PC-9 (cell line): ENCODE measurements at regions not wholly inside any gene's neighbourhood (a gene's known extent, or its start where the extent isn't known, plus 50 kb on each side); places are given as distances from the start of the nearest gene placed in this dataset.

ENCODE experiments used
- BruUV-seq: library from RNA; stranded (reverse); fragments of 400-500 nt; replicated peaks from 2 replicates; lab custom pipeline; 2021; lab: Mats Ljungman, UMichigan
- CTCF ChIA-PET: fragments of 300-600 bp; sonication (Branson Sonifier 250); formaldehyde crosslinking; loops from one replicate; lab custom pipeline; 2022; ENCODE audit warnings: antibody characterized with exemption; lab: Charles Lee
- POLR2A ChIA-PET: fragments of 300-600 bp; sonication (Branson Sonifier 250); formaldehyde crosslinking; loops from one replicate; lab custom pipeline; 2022; ENCODE audit warnings: antibody characterized with exemption; ENCODE audit not compliant: unreplicated experiment; lab: Charles Lee
- DNase-seq, 2 experiments: peaks; one replicate each; pipeline versions ENCODE4 v3.0.0 to v3.0.0-alpha.2; 2015 to 2022; ENCODE audit warnings: mixed read lengths in 1 of 2
- H2AFZ ChIP-seq: fragments of 200-600 bp; sonication (generic); 2 replicates; pipeline ENCODE4 v1.8.1; 2017; ENCODE audit warnings: antibody characterized with exemption
- H3F3A ChIP-seq: fragments of 200-600 bp; sonication (generic); 2 replicates; pipeline ENCODE4 v1.8.1; 2017; ENCODE audit warnings: antibody characterized with exemption, mild to moderate bottlenecking, low read depth; ENCODE audit not compliant: insufficient read depth
- H3K27ac ChIP-seq: fragments of 200-600 bp; sonication (generic); 2 replicates; pipeline ENCODE4 v1.6.1; 2016; ENCODE audit warnings: mixed run types
- H3K27me3 ChIP-seq: fragments of 200-600 bp; sonication (generic); 2 replicates; pipeline ENCODE4 v1.6.1; 2016; ENCODE audit warnings: low read depth, mixed run types; ENCODE audit not compliant: insufficient read depth
- H3K36me3 ChIP-seq: fragments of 200-600 bp; sonication (generic); 2 replicates; pipeline ENCODE4 v1.6.1; 2016; ENCODE audit warnings: low read depth, mixed run types
- H3K4me1 ChIP-seq: fragments of 200-600 bp; sonication (generic); replicated peaks from 2 replicates; pipeline ENCODE4 v1.6.1; 2016; ENCODE audit warnings: mixed run types; ENCODE audit not compliant: insufficient read depth
- H3K4me2 ChIP-seq: fragments of 200-600 bp; sonication (generic); 2 replicates; pipeline ENCODE4 v1.6.1; 2017; ENCODE audit warnings: mixed run types
- H3K4me3 ChIP-seq: fragments of 200-600 bp; sonication (generic); 2 replicates; pipeline ENCODE4 v1.6.1; 2016; ENCODE audit warnings: mixed run types
- H3K79me2 ChIP-seq: fragments of 200-600 bp; sonication (generic); 2 replicates; pipeline ENCODE4 v1.6.1; 2017; ENCODE audit warnings: low read depth, mixed run types
- H3K9me2 ChIP-seq: fragments of 200-600 bp; sonication (generic); 2 replicates; pipeline ENCODE4 v1.8.1; 2017; ENCODE audit warnings: mild to moderate bottlenecking; ENCODE audit not compliant: insufficient read depth
- H3K9me3 ChIP-seq: fragments of 200-600 bp; sonication (generic); 2 replicates; pipeline ENCODE4 v1.8.1; 2016; ENCODE audit warnings: low read depth; ENCODE audit not compliant: insufficient read depth
- H4K20me1 ChIP-seq: fragments of 200-600 bp; sonication (generic); 2 replicates; pipeline ENCODE4 v1.8.1; 2017; ENCODE audit not compliant: insufficient read depth
- EZH2 ChIP-seq: fragments of 200-600 bp; sonication (generic); IDR thresholded peaks from 2 replicates; pipeline ENCODE4 v1.8.0; 2017; ENCODE audit warnings: antibody characterized with exemption, low read depth
- intact Hi-C: fragments of 100-400 bp; cut with micrococcal nuclease; formaldehyde crosslinking; loops from one replicate; pipeline ENCODE4 v1.10.0; 2022; ENCODE audit not compliant: unreplicated experiment
- TF ChIP-seq, protein P1 (sequence below): fragments of 200-600 bp; sonication (generic); conservative IDR thresholded peaks from 2 replicates; pipeline ENCODE4 v1.6.1; 2017; ENCODE audit warnings: mixed run types, antibody characterized with exemption, mild to moderate bottlenecking, moderate library complexity

DNA sequence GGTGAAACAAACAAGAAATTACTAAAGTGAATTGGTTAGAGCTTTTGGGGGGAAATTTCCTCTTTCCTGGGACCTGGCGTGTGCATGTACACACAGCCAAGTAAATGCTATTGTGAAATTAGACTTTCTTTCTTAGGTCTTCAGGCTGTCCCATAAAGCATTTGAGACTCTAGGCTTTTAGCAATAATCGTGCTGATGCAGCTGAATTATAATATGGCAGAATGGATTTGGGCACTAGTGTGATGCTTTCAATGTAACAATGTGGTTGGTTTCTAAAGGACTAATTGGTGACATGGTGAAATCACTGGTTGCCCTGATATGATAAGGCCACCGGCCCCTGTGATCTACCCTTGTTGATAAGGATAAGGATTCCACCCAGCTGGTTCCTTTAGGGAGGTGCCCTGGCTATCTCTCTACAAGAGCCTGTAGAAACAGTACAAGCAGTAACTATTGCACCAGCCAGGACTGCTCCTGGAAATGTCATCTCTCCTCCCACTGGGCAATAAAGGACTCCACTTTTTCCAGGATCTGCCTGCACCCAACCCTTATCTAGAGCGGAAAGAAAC is 164.1 kb downstream of the TFAP2A start:
- no peak overlapping the region for H2AFZ ChIP-seq
- no peak for TF ChIP-seq EZH2
- TF ChIP-seq, protein P1, sequence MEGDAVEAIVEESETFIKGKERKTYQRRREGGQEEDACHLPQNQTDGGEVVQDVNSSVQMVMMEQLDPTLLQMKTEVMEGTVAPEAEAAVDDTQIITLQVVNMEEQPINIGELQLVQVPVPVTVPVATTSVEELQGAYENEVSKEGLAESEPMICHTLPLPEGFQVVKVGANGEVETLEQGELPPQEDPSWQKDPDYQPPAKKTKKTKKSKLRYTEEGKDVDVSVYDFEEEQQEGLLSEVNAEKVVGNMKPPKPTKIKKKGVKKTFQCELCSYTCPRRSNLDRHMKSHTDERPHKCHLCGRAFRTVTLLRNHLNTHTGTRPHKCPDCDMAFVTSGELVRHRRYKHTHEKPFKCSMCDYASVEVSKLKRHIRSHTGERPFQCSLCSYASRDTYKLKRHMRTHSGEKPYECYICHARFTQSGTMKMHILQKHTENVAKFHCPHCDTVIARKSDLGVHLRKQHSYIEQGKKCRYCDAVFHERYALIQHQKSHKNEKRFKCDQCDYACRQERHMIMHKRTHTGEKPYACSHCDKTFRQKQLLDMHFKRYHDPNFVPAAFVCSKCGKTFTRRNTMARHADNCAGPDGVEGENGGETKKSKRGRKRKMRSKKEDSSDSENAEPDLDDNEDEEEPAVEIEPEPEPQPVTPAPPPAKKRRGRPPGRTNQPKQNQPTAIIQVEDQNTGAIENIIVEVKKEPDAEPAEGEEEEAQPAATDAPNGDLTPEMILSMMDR = no peak
- no peaks in the 10 kb centered on the region for H3K36me3 ChIP-seq
- H3K4me3 ChIP-seq = no peak overlapping the region
- no peaks in the 10 kb centered on the region for H3K9me3 ChIP-seq
- intact Hi-C loops = no loop called here
- ChIA-PET CTCF (no interaction called here), POLR2A (no interaction called here)
- no peaks in the 10 kb centered on the region for H4K20me1 ChIP-seq
- H3F3A ChIP-seq = no peaks in the 10 kb centered on the region
- 0 out of 2 replicates have a peak, but pooled peaks cover 7% of the 10 kb centered on the region for H3K4me1 ChIP-seq
- H3K79me2 ChIP-seq = no peaks in the 10 kb centered on the region
- no peak for DNase-seq
- H3K9me2 ChIP-seq = no peaks in the 10 kb centered on the region
- BruUV-seq = no TSS peak
- no peaks in the 10 kb centered on the region for H3K27me3 ChIP-seq
- no peak overlapping the region for H3K27ac ChIP-seq
- no peak overlapping the region for H3K4me2 ChIP-seq

DNA sequence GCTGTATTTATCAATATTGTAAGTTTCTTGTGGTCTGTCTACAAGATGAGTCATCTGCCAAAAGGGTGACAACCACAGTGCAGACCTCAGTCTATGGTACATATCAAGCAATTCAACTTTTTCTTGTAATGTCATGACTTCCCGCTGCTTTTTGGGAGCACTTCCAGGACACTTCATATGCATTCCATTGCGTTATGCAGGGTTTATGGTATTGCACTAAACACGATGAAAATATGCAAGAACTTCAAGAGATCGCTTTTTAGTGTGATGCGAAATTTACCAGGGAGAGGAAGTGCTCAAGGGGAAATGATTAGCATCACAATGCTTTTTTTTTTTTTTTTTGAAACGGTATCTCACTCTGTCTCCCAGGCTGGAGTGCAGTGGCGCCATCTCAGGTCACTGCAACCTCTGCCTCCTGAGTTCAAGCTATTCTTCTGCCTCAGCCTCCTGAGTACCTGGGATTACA is 166.5 kb downstream of the TFAP2A start:
- BruUV-seq = no TSS peak
- H3K27ac ChIP-seq = no peak overlapping the region
- POLR2A ChIA-PET = interaction anchor here (0.6 kb wide), 2 partner anchors 18 to 84 kb away, joined by 3 to 5 read pairs; no protein-coding TSS in a partner anchor
- CTCF ChIA-PET = interaction anchor here (0.6 to 1.0 kb wide), 4 partner anchors 48 to 1264 kb away, joined by 5 to 11 read pairs (median 8); no protein-coding TSS in a partner anchor
- peak; percentile 55 to 82 for DNase-seq
- no peaks in the 10 kb centered on the region for H3K9me3 ChIP-seq
- intact Hi-C loops = loop anchor here (5.0 kb wide), 2 partner anchors 154 to 216 kb away; no protein-coding TSS in a partner anchor
- 0 out of 2 replicates have a peak, but pooled peaks cover 7% of the 10 kb centered on the region for H3K4me1 ChIP-seq
- H4K20me1 ChIP-seq = no peaks in the 10 kb centered on the region
- no peaks in the 10 kb centered on the region for H3K79me2 ChIP-seq
- H3K4me3 ChIP-seq = no peak overlapping the region
- no peak overlapping the region for H2AFZ ChIP-seq
- no peaks in the 10 kb centered on the region for H3K27me3 ChIP-seq
- TF ChIP-seq, protein P1 = no peak
- no peak for TF ChIP-seq EZH2
- H3K36me3 ChIP-seq = no peaks in the 10 kb centered on the region
- 0 out of 2 replicates have a peak overlapping the region, but pooled peaks have one; percentile 9 for H3K4me2 ChIP-seq
- no peaks in the 10 kb centered on the region for H3F3A ChIP-seq
- H3K9me2 ChIP-seq = no peaks in the 10 kb centered on the region

DNA sequence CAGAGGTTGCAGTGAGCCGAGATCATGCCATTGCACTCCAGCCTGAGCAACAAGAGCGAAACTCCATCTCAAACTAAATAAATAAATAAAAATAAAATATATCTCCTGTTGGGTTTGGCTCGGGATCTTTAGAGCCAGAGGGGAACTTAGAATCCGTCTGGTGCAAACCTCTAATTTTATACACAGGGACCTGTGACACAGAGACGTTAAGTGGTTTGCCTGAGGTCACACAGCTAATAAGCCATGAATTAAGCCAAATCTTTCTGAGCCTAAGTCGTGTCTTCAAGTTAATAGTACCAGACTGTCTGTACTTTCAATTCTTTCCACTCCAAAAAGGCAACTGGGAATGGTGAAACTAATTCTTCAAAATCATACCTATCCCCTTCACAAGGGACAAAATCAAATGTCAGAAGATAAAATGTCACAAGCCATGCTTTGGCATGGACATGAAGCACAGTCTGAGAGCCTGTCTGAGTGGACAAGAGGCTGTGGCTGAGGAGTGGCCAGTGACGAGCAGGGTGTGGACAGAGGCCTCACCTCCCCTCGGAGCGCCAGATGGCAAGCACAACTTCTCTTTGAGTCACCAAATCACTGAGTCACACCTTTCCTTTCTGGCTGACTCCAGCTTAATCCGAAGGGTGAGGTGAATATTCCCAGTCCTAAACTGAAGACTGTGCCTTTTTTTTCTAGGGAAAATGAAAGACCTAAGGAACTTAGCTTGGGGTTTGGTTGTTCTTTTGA is 177.4 kb downstream of the TFAP2A start:
- intact Hi-C loops = loop anchor here (5.0 kb wide), 1 partner anchor 75 kb away; no protein-coding TSS in a partner anchor
- DNase-seq = peak; percentile 67 to 71
- no peaks in the 10 kb centered on the region for H3K9me2 ChIP-seq
- H3F3A ChIP-seq = no peaks in the 10 kb centered on the region
- H3K4me3 ChIP-seq = no peak overlapping the region
- H2AFZ ChIP-seq = no peak overlapping the region
- no peak overlapping the region; the same call in 1 of the 2 replicates for H3K4me2 ChIP-seq
- no peaks in the 10 kb centered on the region for H3K27me3 ChIP-seq
- H3K4me1 ChIP-seq = no peaks in the 10 kb centered on the region; the same call in 1 of the 2 replicates
- no peaks in the 10 kb centered on the region for H3K36me3 ChIP-seq
- H3K27ac ChIP-seq = no peak overlapping the region
- TF ChIP-seq, protein P1 = no peak
- TF ChIP-seq EZH2 = no peak
- POLR2A ChIA-PET = interaction anchor here (0.5 to 0.7 kb wide), 2 partner anchors 168 to 1533 kb away, joined by 3 read pairs; no protein-coding TSS in a partner anchor
- H3K9me3 ChIP-seq = no peaks in the 10 kb centered on the region
- no TSS peak for BruUV-seq
- H3K79me2 ChIP-seq = no peaks in the 10 kb centered on the region
- CTCF ChIA-PET = no interaction called here
- H4K20me1 ChIP-seq = no peaks in the 10 kb centered on the region
